ENCODE measurements at regions not wholly inside any gene's neighbourhood (a gene's known extent, or its start where the extent isn't known, plus 50 kb on each side); places are given as distances from the start of the nearest gene placed in this dataset.

DNA sequence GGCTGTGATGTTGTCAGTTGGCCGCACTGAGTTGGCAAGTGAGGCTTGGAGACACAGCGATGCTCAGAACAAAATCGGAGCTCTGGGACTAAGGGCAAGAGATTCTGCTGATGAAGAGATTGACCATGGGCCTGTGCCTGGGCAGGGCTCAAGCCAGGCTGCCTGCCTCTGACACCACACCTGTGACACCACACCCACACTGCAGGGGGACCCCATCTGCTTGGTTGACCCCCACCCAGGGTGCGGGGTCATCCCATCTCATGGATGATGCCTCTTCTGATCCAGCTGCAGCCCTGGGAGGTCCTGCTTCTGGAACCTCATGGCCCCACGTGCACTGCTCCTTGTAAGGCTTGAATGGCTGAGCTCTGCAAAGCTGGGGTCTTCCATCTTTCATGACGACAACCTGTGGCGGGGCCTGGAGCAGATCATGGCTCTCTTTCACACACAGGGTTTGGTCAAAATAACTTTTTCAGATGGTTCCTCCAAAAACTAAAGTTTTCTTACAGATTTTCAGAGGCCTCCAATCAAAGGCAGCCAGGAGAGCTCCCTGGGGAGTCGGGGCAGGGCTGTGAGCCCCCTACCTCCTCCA, 185.2 kb downstream of the GADD45G start:
- TF ChIP-seq, protein P1, sequence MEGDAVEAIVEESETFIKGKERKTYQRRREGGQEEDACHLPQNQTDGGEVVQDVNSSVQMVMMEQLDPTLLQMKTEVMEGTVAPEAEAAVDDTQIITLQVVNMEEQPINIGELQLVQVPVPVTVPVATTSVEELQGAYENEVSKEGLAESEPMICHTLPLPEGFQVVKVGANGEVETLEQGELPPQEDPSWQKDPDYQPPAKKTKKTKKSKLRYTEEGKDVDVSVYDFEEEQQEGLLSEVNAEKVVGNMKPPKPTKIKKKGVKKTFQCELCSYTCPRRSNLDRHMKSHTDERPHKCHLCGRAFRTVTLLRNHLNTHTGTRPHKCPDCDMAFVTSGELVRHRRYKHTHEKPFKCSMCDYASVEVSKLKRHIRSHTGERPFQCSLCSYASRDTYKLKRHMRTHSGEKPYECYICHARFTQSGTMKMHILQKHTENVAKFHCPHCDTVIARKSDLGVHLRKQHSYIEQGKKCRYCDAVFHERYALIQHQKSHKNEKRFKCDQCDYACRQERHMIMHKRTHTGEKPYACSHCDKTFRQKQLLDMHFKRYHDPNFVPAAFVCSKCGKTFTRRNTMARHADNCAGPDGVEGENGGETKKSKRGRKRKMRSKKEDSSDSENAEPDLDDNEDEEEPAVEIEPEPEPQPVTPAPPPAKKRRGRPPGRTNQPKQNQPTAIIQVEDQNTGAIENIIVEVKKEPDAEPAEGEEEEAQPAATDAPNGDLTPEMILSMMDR (IDR thresholded peaks at IDR 0.05; ENCODE audit: low read length): no peak
- TF ChIP-seq EZH2phosphoT487 (IDR thresholded peaks at IDR 0.05; ENCODE audit: low read length) (no peak), EZH2 (optimal IDR thresholded peaks at IDR 0.05; ENCODE audit: low read depth, low read length) (no peak)
